ENCODE measurements at regions not wholly inside any gene's neighbourhood (a gene's known extent, or its start where the extent isn't known, plus 50 kb on each side); places are given as distances from the start of the nearest gene placed in this dataset.

DNA sequence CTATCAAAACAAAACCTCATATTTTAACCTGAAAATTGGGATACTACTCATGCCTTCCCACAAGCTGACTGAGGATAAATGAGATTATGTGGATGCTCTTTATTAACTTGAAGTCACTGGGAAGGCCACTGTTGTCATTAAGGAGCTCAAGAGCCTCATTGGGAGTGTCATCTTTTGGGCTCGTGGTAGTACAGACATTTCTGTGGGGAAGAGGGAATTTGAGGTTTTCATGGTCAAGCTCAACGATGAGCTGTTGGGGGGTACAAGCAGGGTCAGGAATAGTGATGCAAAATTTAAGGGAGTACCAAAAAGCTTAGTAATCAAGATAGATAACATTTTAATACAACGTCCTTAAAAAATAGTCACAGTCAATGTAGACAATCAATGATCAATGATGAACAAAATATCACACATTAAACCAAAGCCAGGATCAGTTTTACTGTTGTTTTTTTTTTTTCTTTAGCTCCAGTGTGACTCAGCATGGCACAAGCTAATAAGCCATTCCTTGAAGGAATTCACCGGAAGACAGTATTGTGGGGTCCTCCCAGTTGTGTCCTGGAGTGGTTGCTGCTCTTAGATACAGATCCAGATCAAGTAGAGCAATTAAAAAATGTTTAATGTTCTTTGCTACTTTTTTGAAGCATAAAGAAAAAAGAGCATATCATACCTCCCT is 130.9 kb downstream of the C12orf75 start:
- Mint-ChIP-seq H3K4me1 (ENCODE audit: low read depth) (no peaks in the 10 kb centered on the region), H3K9me3 (no peaks in the 10 kb centered on the region), H3K27ac (no peak overlapping the region), H3K36me3 (no peaks in the 10 kb centered on the region), H3K27me3 (peaks cover 12% of the 10 kb centered on the region), H3K4me3 (no peak overlapping the region)
- no peak for DNase-seq
- intact Hi-C loops (cut with micrococcal nuclease): no loop called here
- ChIA-PET CTCF (no interaction called here), POLR2A (no interaction called here)

DNA sequence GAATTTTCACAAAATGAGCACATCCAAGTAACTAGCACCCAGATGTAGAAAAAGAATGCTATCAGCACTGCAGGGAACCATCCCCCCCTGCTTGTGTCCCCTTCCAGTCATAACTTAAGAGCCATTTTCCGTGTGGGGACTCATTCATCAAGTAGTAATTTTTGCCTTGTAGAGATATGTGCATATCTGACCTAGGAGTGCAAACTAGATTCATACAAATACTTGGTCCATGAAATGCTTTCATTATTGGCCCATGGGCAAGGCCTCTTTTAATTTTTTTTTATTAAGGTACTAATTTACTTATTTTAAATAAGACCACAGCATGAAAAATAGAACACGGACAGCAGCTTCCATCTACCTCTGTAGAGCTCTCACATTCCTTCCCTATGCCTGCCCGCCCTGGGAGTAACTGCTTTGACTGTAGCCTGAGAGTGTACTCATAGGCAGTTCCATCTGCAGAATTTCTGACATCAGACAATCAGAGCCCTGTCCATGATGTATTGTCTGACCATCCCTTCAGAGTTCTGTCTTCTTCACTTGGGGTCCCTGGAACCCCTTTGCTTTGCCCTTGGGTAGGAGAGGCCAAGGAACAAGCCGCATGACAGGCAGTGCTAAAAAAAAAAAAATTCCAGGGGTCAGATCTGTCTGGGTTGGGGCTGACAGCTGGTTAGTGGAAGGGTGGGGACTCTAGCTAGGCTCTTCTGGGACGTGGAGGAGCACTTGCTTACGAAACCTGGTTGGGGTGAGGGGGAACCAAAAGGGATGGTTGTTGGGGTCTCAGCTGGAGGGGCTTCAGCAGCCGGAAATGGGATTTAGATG is 131.7 kb downstream of the C12orf75 start:
- H3K27me3 Mint-ChIP-seq: peaks cover 10% of the 10 kb centered on the region
- no peaks in the 10 kb centered on the region for H3K4me1 Mint-ChIP-seq (ENCODE audit: low read depth)
- H3K27ac Mint-ChIP-seq: no peak overlapping the region
- no peaks in the 10 kb centered on the region for H3K36me3 Mint-ChIP-seq
- no peak for DNase-seq
- intact Hi-C loops (cut with micrococcal nuclease): no loop called here
- H3K4me3 Mint-ChIP-seq: no peak overlapping the region
- POLR2A ChIA-PET: no interaction called here
- no peaks in the 10 kb centered on the region for H3K9me3 Mint-ChIP-seq
- CTCF ChIA-PET: no interaction called here

GRCh38 chr12:105462831-105463230 is 132.3 kb downstream of the C12orf75 start:
- POLR2A ChIA-PET: no interaction called here
- Mint-ChIP-seq H3K4me3 (no peak overlapping the region), H3K36me3 (no peaks in the 10 kb centered on the region), H3K27ac (no peak overlapping the region), H3K4me1 (ENCODE audit: low read depth) (no peaks in the 10 kb centered on the region), H3K9me3 (no peaks in the 10 kb centered on the region), H3K27me3 (peaks cover 6% of the 10 kb centered on the region)
- intact Hi-C loops (cut with micrococcal nuclease): no loop called here
- DNase-seq: no peak
- CTCF ChIA-PET: no interaction called here

- POLR2A ChIA-PET: no interaction called here
- no peaks in the 10 kb centered on the region for H3K9me3 Mint-ChIP-seq
- H3K27me3 Mint-ChIP-seq: peaks cover 5% of the 10 kb centered on the region
- DNase-seq: no peak
- H3K4me1 Mint-ChIP-seq (ENCODE audit: low read depth): no peaks in the 10 kb centered on the region
- intact Hi-C loops (cut with micrococcal nuclease): no loop called here
- H3K27ac Mint-ChIP-seq: no peak overlapping the region
- H3K4me3 Mint-ChIP-seq: no peak overlapping the region
- no peaks in the 10 kb centered on the region for H3K36me3 Mint-ChIP-seq
- CTCF ChIA-PET: no interaction called here
Observed at GRCh38 chr12:105464406-105464805, 133.9 kb downstream of the C12orf75 start.

DNA sequence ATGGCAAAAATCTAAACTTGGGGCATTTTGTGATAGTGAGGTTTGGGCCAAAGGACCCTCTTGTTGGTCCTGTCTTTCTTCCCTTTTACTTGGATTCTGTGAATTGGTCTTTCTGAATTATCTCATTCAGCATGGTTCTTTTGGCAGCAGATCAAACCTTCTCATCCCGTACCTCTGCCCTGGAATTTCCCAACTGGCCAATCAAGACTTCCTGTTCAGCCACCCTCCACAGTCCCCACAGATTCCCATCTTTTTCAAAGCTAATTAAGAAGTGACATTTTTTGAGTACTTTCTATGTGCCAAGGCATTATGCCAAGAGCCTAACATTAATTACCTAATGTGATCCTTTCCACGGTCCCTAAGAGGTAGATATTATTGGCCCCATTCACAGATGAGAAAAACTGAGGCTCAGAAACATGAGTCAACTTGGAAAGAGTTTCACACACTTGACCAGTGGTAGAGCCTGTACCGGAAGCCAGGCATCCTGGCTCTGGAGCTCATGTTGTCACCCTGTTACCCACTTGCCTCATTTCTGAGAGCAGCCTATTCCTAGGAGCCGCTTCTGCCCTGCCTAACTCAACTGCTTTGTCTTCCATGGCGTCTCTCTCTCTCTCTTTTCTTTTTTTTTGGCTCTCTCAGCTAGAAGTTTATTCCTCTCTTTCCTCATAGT is 135.9 kb downstream of the C12orf75 start:
- intact Hi-C loops (cut with micrococcal nuclease): no loop called here
- Mint-ChIP-seq H3K9me3 (no peaks in the 10 kb centered on the region), H3K36me3 (no peaks in the 10 kb centered on the region), H3K27ac (no peak overlapping the region), H3K4me3 (no peak overlapping the region), H3K4me1 (ENCODE audit: low read depth) (no peaks in the 10 kb centered on the region), H3K27me3 (peaks cover 5% of the 10 kb centered on the region)
- no peak for DNase-seq
- ChIA-PET CTCF (no interaction called here), POLR2A (no interaction called here)

GRCh38 chr12:105466901-105467598 is 136.6 kb downstream of the C12orf75 start:
- ChIA-PET POLR2A (no interaction called here), CTCF (no interaction called here)
- Mint-ChIP-seq H3K4me3 (no peak overlapping the region), H3K4me1 (ENCODE audit: low read depth) (no peaks in the 10 kb centered on the region), H3K27ac (no peak overlapping the region), H3K27me3 (peaks cover 5% of the 10 kb centered on the region), H3K36me3 (no peaks in the 10 kb centered on the region), H3K9me3 (no peaks in the 10 kb centered on the region)
- no peak for DNase-seq
- intact Hi-C loops (cut with micrococcal nuclease): no loop called here

DNA sequence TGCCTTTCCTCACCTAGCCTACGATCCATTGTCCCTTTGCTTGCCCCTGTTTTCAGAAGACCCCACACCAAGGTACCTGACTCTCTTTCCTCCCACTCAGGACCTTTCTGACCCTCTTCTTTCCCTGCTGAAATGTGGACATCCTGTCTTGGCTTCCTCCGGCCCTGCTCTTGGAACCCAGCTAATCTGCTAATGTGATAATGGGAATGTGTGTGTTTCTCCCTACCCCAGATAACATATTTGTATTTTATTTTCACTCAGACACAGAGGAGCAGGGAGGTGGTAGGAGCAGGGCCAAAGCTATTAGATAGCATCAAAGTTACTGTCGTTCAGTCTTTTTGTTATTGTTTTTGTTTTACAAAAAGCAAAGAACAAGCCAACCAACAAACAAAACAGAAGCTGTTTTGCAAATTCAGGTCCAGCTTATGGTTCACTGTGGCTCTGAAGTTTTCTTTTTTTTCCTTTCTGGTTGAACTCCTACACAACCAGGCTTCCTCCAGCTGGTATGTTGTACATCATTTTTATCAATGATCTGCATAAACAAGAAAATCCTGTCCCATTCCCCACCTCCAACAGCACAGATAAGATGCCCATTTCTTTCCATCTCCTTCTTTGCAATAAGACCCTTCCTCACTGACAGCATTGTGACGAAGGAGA is 137.3 kb downstream of the C12orf75 start:
- H3K27me3 Mint-ChIP-seq: peaks cover 5% of the 10 kb centered on the region
- H3K27ac Mint-ChIP-seq: no peak overlapping the region
- H3K36me3 Mint-ChIP-seq: no peaks in the 10 kb centered on the region
- no peaks in the 10 kb centered on the region for H3K9me3 Mint-ChIP-seq
- intact Hi-C loops (cut with micrococcal nuclease): no loop called here
- POLR2A ChIA-PET: no interaction called here
- no peaks in the 10 kb centered on the region for H3K4me1 Mint-ChIP-seq (ENCODE audit: low read depth)
- DNase-seq: no peak
- no peak overlapping the region for H3K4me3 Mint-ChIP-seq
- CTCF ChIA-PET: no interaction called here

GRCh38 chr12:105468464-105468863 is 138.0 kb downstream of the C12orf75 start:
- H3K36me3 Mint-ChIP-seq: no peaks in the 10 kb centered on the region
- intact Hi-C loops (cut with micrococcal nuclease): no loop called here

GRCh38 chr12:105469211-105469610 is 138.7 kb downstream of the C12orf75 start:
- DNase-seq: no peak
- no peak overlapping the region for H3K4me3 Mint-ChIP-seq
- no peaks in the 10 kb centered on the region for H3K36me3 Mint-ChIP-seq
- H3K4me1 Mint-ChIP-seq (ENCODE audit: low read depth): no peaks in the 10 kb centered on the region
- no peak overlapping the region for H3K27ac Mint-ChIP-seq
- ChIA-PET POLR2A (no interaction called here), CTCF (interaction anchor here (0.9 kb wide), 1 partner anchor 758 kb away, joined by 3 read pairs; no protein-coding TSS in a partner anchor)
- H3K9me3 Mint-ChIP-seq: no peaks in the 10 kb centered on the region
- peaks cover 10% of the 10 kb centered on the region for H3K27me3 Mint-ChIP-seq
- intact Hi-C loops (cut with micrococcal nuclease): no loop called here

More at GRCh38 chr12:105468464-105468863, 138.0 kb downstream of the C12orf75 start:
- no peak overlapping the region for H3K27ac Mint-ChIP-seq
- no peaks in the 10 kb centered on the region for H3K9me3 Mint-ChIP-seq
- H3K27me3 Mint-ChIP-seq: peaks cover 6% of the 10 kb centered on the region
- DNase-seq: no peak
- no peaks in the 10 kb centered on the region for H3K4me1 Mint-ChIP-seq (ENCODE audit: low read depth)
- no peak overlapping the region for H3K4me3 Mint-ChIP-seq
- ChIA-PET CTCF (interaction anchor here (0.9 kb wide), 1 partner anchor 758 kb away, joined by 3 read pairs; no protein-coding TSS in a partner anchor), POLR2A (no interaction called here)

- H3K27me3 Mint-ChIP-seq: peaks cover 14% of the 10 kb centered on the region
- no peak for DNase-seq
- H3K27ac Mint-ChIP-seq: no peak overlapping the region
- intact Hi-C loops (cut with micrococcal nuclease): no loop called here
- ChIA-PET CTCF (no interaction called here), POLR2A (no interaction called here)
- H3K4me1 Mint-ChIP-seq (ENCODE audit: low read depth): no peaks in the 10 kb centered on the region
- no peaks in the 10 kb centered on the region for H3K9me3 Mint-ChIP-seq
- no peaks in the 10 kb centered on the region for H3K36me3 Mint-ChIP-seq
- no peak overlapping the region for H3K4me3 Mint-ChIP-seq
Observed at GRCh38 chr12:105469701-105470100, 139.2 kb downstream of the C12orf75 start.

DNA sequence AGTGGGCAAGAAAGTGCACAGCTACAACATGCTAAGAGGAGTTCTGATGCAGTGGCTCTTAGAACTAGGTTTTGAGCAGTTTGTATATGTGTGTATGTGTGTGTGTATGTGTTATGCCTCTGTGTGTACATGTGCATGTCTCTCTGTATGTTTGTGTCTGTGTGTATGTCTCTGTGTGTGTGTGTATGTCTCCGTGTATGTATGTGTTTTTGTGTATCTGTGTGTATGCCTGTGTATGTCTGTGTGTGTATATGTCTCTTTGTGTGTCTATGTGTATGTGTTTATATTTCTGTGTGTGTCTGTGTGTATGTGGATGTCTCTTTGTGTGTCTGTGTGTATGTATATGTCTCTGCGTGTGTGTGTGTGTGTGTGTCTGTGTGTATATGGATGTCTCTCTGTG is 139.6 kb downstream of the C12orf75 start:
- intact Hi-C loops (cut with micrococcal nuclease): no loop called here
- ChIA-PET CTCF (no interaction called here), POLR2A (no interaction called here)
- Mint-ChIP-seq H3K27ac (no peak overlapping the region), H3K4me3 (no peak overlapping the region), H3K27me3 (peaks cover 14% of the 10 kb centered on the region), H3K36me3 (no peaks in the 10 kb centered on the region), H3K4me1 (ENCODE audit: low read depth) (no peaks in the 10 kb centered on the region), H3K9me3 (no peaks in the 10 kb centered on the region)
- DNase-seq: no peak

- DNase-seq: no peak
- peaks cover 14% of the 10 kb centered on the region for H3K27me3 Mint-ChIP-seq
- no peak overlapping the region for H3K27ac Mint-ChIP-seq
- H3K4me1 Mint-ChIP-seq (ENCODE audit: low read depth): no peaks in the 10 kb centered on the region
- H3K9me3 Mint-ChIP-seq: no peaks in the 10 kb centered on the region
- ChIA-PET POLR2A (no interaction called here), CTCF (no interaction called here)
- H3K4me3 Mint-ChIP-seq: no peak overlapping the region
- intact Hi-C loops (cut with micrococcal nuclease): no loop called here
- no peaks in the 10 kb centered on the region for H3K36me3 Mint-ChIP-seq
Observed at GRCh38 chr12:105470601-105471000, 140.1 kb downstream of the C12orf75 start.
